GM18861 (cell line): ENCODE measurements at regions not wholly inside any gene's neighbourhood (a gene's known extent, or its start where the extent isn't known, plus 50 kb on each side); places are given as distances from the start of the nearest gene placed in this dataset.

Experiments used
- ATAC-seq: cut with Tn5 transposase; IDR thresholded peaks from one replicate; pipeline ENCODE4 v1.9.1; 2021; ENCODE audit not compliant: unreplicated experiment

DNA sequence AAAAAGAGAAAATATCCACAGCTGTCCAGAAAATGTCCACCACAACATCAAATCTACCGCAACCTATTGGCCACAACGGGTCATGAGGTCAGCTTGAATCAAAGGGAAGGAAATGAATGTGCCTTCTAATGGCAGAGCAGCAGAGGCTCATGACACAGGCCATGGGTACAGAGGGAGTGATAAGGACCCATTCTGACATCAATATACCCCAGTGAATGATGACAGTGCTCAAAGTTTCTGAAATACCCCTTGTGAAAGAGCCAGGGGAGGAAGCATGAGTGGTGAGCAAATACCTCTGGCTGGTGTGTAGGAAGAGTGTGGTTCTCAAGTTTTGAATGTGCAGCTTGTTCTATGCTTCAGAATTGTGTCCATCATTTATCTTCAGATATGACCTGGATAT, 348.2 kb downstream of the IRX1 start:
- no peak for ATAC-seq

DNA sequence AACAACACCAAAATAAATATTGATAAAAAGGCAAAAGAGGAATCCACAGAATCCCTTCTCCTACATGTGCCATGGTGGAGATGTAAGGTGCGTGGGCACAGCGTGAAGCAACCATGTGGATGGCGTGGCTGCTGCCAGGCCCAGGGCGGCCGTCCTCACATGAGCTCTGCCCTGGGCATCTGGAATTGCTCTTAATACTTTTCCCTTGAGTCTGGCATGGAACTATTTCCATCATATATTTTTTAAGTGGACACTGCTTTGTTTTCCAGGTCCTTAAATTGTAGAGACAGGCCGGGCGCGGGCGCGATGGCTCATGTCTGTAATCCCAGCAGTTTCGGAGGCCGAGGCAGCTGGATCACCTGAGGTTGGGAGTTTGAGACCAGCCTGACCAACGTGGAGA, 349.3 kb downstream of the IRX1 start:
- ATAC-seq: no peak

GRCh38 chr5:3948838-3949237, 353.2 kb downstream of the IRX1 start:
- ATAC-seq: no peak

GRCh38 chr5:3954199-3954598, 358.6 kb downstream of the IRX1 start:
- ATAC-seq: no peak

GRCh38 chr5:3954633-3955032, 359.0 kb downstream of the IRX1 start:
- ATAC-seq: no peak

DNA sequence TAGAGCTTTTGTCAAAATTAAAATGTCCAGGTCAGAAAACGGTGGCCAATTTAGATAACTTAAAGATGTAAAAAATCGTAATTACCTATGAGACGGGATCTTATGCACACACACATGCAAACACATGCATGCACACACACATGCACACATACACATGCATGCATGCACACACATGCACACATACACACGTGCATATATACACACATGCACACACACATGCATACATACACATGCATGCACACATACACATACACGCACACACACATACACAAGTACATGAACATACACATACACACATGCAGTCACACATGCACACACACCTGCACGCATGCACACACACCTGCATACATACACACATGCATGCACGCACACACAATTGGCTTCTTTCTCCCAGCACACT, 362.0 kb downstream of the IRX1 start:
- no peak for ATAC-seq

DNA sequence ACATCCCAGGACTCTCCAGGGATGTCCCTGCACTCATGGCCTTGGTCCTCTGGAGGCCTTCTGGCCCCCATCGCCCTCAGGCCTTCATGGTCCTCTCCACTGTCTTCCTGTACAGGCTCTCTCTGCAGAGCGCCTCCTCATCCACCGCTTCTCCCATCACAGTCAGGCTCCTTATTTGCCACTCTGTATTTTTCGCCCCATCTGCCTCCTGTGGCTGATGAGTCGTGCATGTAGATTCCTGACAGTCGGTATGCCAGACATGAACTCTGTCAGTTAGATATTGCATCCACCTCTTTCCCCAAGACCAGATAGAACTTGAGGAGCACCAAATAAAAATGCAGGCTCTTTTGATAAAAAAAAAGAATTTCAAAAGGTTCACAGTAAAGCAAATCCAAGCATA, 362.8 kb downstream of the IRX1 start:
- no peak for ATAC-seq

GRCh38 chr5:3962113-3962512, 366.5 kb downstream of the IRX1 start:
- ATAC-seq: no peak

GRCh38 chr5:3963652-3964051, 368.0 kb downstream of the IRX1 start:
- ATAC-seq: no peak

- no peak for ATAC-seq
Observed at GRCh38 chr5:3980156-3980555, 384.5 kb downstream of the IRX1 start.

- ATAC-seq: no peak
Observed at GRCh38 chr5:3987867-3988266, 392.2 kb downstream of the IRX1 start.

GRCh38 chr5:3993856-3994473, 398.3 kb downstream of the IRX1 start:
- no peak for ATAC-seq

DNA sequence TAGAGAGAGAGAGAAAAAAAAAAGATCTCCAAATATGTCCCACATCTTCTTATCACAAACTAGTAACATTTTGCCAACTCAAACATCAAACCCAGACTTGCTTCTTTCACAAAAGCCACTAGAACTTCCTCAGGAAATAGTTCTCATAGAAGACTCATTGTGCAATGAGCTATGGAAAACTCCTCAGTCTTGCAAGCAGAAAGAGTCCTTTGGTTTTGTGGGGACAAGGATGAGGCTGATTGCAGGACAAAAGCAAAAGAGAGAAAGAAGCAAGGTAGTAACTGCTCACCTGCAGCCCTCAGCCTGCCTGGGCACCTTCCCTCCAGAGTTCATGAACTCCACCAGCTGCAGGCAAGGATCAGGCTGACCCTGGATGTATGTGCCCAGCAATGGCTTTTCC, 399.0 kb downstream of the IRX1 start:
- no peak for ATAC-seq

DNA sequence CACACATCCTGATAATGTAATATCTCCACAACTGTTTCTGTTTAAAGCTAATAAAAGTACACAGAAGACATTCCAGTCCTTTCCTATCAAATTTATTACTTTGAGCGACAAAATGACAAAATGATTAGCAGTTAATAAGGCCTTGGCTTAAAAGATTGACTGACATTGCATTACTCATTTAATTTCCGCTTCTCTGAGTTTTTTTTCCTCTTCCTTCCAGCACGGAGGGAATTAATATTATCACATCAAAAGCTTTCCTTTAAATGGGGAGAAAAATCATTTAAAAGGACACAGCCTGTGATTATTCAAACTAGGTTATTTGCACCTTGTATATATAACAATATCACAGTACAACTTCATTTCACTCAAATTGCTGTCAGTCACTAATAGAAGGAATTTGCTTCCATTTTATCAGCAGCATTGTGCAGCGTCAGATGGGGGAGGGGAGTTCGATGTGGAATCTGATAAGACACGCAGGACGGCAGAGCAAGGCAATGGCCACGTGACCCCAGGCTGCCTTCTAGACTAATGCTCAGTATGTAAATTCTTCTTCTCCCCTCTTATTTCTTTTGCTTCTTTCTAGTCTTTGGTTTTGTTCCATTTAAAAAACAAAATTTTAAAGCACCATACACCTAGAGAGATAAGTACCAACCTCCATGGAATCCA, 400.5 kb downstream of the IRX1 start:
- no peak for ATAC-seq

DNA sequence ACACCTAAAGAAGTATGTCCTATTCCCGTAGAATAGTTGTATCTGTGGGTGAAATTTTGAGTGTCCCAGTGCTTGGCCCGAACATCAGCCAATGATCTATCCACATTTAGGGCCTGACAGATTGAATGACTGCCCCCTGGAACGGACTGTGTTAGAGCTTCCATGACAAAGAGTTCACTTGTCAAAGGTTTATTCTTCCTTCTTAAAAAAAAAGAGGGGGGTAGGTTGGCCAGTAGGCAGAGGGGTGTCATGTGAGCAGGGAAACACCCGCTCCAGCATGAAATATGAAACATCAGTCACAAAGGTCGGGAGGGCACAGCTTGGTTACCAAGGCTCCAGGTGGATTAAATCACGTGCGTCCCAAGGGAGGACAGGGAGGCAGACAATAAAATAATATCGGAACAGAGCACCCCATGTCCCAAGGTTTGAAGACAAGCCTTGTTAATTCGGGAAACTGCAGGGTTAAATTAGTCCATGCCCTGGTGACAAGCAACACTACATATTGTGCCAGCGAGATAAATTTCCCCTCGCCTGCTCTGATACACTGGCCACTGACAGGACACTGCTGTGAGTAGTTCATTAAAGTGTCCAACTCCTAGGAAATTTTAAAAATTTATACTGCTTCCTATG, 401.2 kb downstream of the IRX1 start:
- ATAC-seq: no peak

- ATAC-seq: no peak
Observed at GRCh38 chr5:3997670-3998069, 402.0 kb downstream of the IRX1 start.

DNA sequence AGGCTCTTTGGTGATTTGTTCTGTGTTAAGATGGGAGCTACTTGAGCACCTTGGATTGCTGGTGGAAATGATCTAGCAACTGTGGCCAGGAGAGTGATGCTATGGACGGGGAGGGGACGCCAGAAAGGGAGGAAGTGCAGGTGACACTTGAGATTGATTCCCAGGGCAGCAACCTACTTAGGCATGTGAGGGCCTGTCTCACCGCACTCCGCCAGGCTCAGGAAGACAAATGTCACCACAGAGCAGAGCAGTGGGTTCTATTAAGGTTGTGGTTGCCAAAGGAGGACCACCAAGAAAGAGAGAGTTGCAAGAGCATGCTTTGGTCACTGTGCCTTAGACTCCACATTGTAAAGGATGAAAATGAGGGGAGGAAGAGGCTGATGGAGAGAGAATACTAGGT, 404.3 kb downstream of the IRX1 start:
- no peak for ATAC-seq

- no peak for ATAC-seq
Observed at GRCh38 chr5:4001004-4001403, 405.4 kb downstream of the IRX1 start.

DNA sequence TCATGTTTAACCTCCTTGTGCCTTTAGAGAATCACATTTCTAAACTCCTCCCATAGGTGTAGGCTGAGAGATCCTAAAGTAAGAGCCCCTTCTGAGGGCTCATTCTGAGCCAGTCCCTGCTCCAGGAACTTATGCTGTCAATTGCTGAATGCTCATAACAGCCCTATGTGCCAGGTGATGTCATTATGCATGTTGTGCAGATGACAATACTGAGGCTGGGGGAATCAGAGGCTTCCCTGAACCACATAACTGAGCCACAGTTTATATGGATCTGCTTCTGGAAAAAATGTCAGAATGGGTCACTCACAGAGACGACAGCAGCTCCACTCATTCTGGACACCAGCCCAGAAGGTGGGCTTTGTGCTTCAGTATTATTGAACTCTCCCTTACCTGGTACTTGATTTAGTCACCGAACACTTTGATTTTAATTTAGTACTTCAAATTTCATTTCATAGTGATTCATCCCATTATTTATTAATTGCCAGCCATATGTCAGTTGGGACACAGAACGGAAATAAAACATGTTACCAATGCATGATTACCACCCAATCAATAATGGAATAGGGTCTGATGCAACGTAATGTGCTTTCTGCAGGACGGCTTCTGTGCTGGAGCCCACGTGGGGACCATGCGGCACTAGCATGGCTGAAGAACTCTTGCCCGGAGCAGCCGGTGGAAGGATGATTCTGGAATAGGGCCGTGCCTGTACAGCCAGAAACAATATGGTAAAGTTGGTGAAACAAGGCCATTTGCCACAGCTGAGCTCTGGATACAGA, 406.3 kb downstream of the IRX1 start:
- ATAC-seq: no peak

GRCh38 chr5:4005335-4005734, 409.7 kb downstream of the IRX1 start:
- no peak for ATAC-seq

DNA sequence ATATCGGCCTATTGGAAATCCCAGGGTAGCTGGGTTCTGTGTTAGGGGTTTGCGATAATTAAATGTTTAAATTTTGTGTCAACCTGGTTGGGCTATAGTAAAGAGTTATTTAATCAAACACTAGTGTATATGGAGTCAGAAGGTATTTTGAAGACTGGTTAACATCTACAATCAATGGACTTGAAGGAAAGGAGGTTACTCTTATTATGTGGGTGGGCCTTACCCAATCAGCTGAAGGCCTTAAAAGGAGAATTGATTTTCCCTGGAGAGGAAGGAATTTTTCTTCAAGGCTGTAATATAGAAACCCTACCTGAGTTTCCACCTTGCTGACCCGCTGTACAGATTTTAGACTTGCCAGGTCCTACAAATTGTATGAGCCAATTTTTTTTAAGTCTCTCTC, 411.4 kb downstream of the IRX1 start:
- no peak for ATAC-seq

DNA sequence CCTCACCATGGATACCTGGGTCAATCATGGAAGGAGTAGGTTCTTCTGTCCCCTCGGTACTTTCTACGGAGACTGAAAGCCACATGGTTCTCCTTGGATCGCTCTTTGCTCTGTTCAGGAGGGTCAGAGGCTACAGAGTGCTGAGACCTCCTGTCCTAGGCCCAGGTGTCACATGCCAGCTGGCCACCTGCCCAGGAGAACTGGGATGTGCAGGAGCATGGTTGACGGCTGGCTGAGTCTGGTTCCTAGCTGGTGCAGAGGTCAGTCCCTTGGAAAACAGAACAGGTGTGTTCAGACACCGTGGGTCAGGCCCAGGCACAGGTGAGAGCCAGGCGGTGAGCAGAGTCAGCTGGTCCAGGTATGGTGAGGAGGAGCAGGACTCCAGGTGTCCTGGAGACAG, 416.3 kb downstream of the IRX1 start:
- ATAC-seq: no peak
